Gastrocnemius medialis (tissue), 4 donors: ENCODE measurements at regions not wholly inside any gene's neighbourhood (a gene's known extent, or its start where the extent isn't known, plus 50 kb on each side); places are given as distances from the start of the nearest gene placed in this dataset.

Experiments
- POLR2A ChIP-seq, 2 donors: fragments of 450-650 bp; IDR thresholded peaks; one replicate each; pipeline ENCODE4 v1.6.1; 2017; ENCODE audit warnings: antibody characterized with exemption in 2 of 2, mild to moderate bottlenecking in 2 of 2, moderate library complexity in 2 of 2
- TF ChIP-seq, protein P1 (sequence below), 5 experiments: fragments of 450-650 bp in 3 of 5; fragments of 200-600 bp in 2 of 5; sonication (generic) in 2 of 5; IDR thresholded peaks in 4 of 5; conservative IDR thresholded peaks in 1 of 5; 1 replicate in 4 of 5; 2 replicates in 1 of 5; pipeline ENCODE4 v1.5.1; 2016 to 2019; ENCODE audit warnings: antibody characterized with exemption in 5 of 5, mild to moderate bottlenecking in 3 of 5, moderate library complexity in 3 of 5

- TF ChIP-seq POLR2A (IDR thresholded peaks at IDR 0.05) = no peak
- TF ChIP-seq, protein P1, sequence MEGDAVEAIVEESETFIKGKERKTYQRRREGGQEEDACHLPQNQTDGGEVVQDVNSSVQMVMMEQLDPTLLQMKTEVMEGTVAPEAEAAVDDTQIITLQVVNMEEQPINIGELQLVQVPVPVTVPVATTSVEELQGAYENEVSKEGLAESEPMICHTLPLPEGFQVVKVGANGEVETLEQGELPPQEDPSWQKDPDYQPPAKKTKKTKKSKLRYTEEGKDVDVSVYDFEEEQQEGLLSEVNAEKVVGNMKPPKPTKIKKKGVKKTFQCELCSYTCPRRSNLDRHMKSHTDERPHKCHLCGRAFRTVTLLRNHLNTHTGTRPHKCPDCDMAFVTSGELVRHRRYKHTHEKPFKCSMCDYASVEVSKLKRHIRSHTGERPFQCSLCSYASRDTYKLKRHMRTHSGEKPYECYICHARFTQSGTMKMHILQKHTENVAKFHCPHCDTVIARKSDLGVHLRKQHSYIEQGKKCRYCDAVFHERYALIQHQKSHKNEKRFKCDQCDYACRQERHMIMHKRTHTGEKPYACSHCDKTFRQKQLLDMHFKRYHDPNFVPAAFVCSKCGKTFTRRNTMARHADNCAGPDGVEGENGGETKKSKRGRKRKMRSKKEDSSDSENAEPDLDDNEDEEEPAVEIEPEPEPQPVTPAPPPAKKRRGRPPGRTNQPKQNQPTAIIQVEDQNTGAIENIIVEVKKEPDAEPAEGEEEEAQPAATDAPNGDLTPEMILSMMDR (IDR thresholded peaks at IDR 0.05 in 4 of 5, conservative IDR thresholded peaks at IDR 0.05 in 1 of 5) = no peak
Measured at GRCh38 chr13:97640268-97640667, 206.3 kb downstream of the RAP2A start.
